Adrenal gland (tissue), 5 donors: ENCODE measurements at regions not wholly inside any gene's neighbourhood (a gene's known extent, or its start where the extent isn't known, plus 50 kb on each side); places are given as distances from the start of the nearest gene placed in this dataset.

Experiments
- CTCF ChIP-seq, 6 experiments: fragments of 450-650 bp in 4 of 6; fragments of 200-600 bp in 2 of 6; sonication (generic) in 1 of 6; IDR thresholded peaks; 1 replicate in 5 of 6; 2 replicates in 1 of 6; pipeline versions ENCODE4 v1.5.1 to v1.8.0; 2016 to 2021; ENCODE audit warnings: antibody characterized with exemption in 6 of 6, mild to moderate bottlenecking in 2 of 6, moderate library complexity in 1 of 6
- POLR2A ChIP-seq, 2 donors: fragments of 450-650 bp; IDR thresholded peaks; one replicate each; pipeline ENCODE4 v1.6.1; 2017; ENCODE audit warnings: antibody characterized with exemption in 2 of 2, mild to moderate bottlenecking in 2 of 2, moderate library complexity in 1 of 2
- donor health status: DM: no; HTN: no; CAD: no.

- TF ChIP-seq POLR2A (IDR thresholded peaks at IDR 0.05) (no peak), CTCF (IDR thresholded peaks at IDR 0.05) (no peak)
These were observed 50.2 kb upstream of the TPM4 start for GRCh38 chr19:16026131-16026530.
